ENCODE measurements at regions not wholly inside any gene's neighbourhood (a gene's known extent, or its start where the extent isn't known, plus 50 kb on each side); places are given as distances from the start of the nearest gene placed in this dataset.

DNA sequence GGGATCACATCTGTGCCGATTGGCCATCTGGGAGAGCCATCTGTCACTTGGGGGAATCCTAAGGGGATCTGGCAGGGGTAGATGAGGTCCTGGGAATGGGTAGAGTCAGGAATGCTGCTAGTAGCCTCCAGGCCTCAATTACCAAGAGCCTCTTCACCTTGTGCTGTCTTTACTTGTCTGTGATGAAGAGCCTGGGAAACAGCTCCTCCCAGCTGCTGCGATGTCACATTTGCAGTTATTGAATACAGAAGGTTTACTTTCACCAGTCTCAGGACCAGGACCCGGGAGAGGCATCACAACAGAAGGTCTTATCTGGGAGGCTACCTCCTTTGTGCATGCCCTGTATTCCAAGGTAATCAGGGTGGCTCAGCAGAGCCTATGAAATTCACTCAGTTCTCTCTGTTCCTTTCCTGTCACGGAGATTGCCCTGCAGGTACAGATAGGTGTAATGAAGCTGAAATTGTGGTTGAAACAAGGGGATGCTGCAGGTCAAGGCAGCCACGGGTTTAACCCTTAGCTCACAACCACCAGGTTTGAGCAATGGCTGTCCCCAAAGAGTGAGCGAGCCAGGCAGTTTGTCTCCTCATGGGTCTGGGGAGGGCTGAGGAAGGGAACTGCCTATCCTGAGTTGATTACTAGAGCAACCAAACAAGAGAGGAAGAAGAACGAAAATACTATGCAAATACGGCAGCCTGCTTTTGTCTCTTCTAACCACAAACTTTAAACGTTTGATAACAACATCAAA lies 298.9 kb upstream of the RORA start:
- TF ChIP-seq, protein P1, sequence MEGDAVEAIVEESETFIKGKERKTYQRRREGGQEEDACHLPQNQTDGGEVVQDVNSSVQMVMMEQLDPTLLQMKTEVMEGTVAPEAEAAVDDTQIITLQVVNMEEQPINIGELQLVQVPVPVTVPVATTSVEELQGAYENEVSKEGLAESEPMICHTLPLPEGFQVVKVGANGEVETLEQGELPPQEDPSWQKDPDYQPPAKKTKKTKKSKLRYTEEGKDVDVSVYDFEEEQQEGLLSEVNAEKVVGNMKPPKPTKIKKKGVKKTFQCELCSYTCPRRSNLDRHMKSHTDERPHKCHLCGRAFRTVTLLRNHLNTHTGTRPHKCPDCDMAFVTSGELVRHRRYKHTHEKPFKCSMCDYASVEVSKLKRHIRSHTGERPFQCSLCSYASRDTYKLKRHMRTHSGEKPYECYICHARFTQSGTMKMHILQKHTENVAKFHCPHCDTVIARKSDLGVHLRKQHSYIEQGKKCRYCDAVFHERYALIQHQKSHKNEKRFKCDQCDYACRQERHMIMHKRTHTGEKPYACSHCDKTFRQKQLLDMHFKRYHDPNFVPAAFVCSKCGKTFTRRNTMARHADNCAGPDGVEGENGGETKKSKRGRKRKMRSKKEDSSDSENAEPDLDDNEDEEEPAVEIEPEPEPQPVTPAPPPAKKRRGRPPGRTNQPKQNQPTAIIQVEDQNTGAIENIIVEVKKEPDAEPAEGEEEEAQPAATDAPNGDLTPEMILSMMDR (IDR thresholded peaks at IDR 0.05; ENCODE audit: poor library complexity): no peak
- no peak for TF ChIP-seq EZH2phosphoT487 (IDR thresholded peaks at IDR 0.05; ENCODE audit: low read depth, severe bottlenecking, unreplicated experiment)
- TF ChIP-seq EZH2 (IDR thresholded peaks at IDR 0.05; ENCODE audit: borderline replicate concordance): no peak
